ENCODE measurements at regions not wholly inside any gene's neighbourhood (a gene's known extent, or its start where the extent isn't known, plus 50 kb on each side); places are given as distances from the start of the nearest gene placed in this dataset.

GRCh38 chr2:62281663-62282062 lies 85.7 kb downstream of the B3GNT2 start:
- TF ChIP-seq CTCF (IDR thresholded peaks at IDR 0.05) (no peak), POLR2A (IDR thresholded peaks at IDR 0.05) (no peak)

Measured in uterus (tissue), 2 donors.